ENCODE measurements at regions not wholly inside any gene's neighbourhood (a gene's known extent, or its start where the extent isn't known, plus 50 kb on each side); places are given as distances from the start of the nearest gene placed in this dataset.

GRCh38 chr15:58331913-58332675 is 99.7 kb upstream of the LIPC start:
- peak; percentile 92 for DNase-seq
- no peak for TF ChIP-seq CTCF (IDR thresholded peaks at IDR 0.05)
- H3K27ac ChIP-seq, result peak overlapping the region; percentile 87
- H3K4me3 ChIP-seq, result no peak overlapping the region
- H3K27me3 ChIP-seq, result no peaks in the 10 kb centered on the region
- ATAC-seq, result peak; percentile 94
- no peaks in the 10 kb centered on the region for H3K36me3 ChIP-seq
- no peaks in the 10 kb centered on the region for H3K9me3 ChIP-seq
- intact Hi-C loops (cut with DNase I), result no loop called here
- H3K4me1 ChIP-seq, result peaks cover 34% of the 10 kb centered on the region

- no peak for TF ChIP-seq CTCF (IDR thresholded peaks at IDR 0.05)
- DNase-seq (no peak), ATAC-seq (no peak)
- H3K36me3 ChIP-seq, result no peaks in the 10 kb centered on the region
- no peak overlapping the region for H3K4me3 ChIP-seq
- H3K4me1 ChIP-seq, result peaks cover 34% of the 10 kb centered on the region
- intact Hi-C loops (cut with DNase I), result no loop called here
- H3K27ac ChIP-seq, result peak overlapping the region; percentile 87
- H3K9me3 ChIP-seq, result no peaks in the 10 kb centered on the region
- no peaks in the 10 kb centered on the region for H3K27me3 ChIP-seq
Observed at GRCh38 chr15:58332676-58333400, 99.0 kb upstream of the LIPC start.

GRCh38 chr15:58334803-58335202 is 97.0 kb upstream of the LIPC start:
- Histone ChIP-seq H3K4me1 (peaks cover 34% of the 10 kb centered on the region), H3K4me3 (no peak overlapping the region), H3K36me3 (no peaks in the 10 kb centered on the region), H3K9me3 (no peaks in the 10 kb centered on the region), H3K27ac (no peak overlapping the region), H3K27me3 (no peaks in the 10 kb centered on the region)
- intact Hi-C loops (cut with DNase I), result no loop called here
- no peak for DNase-seq
- ATAC-seq, result no peak
- no peak for TF ChIP-seq CTCF (IDR thresholded peaks at IDR 0.05)

- H3K36me3 ChIP-seq, result no peaks in the 10 kb centered on the region
- H3K9me3 ChIP-seq, result no peaks in the 10 kb centered on the region
- H3K27ac ChIP-seq, result no peak overlapping the region
- no peak overlapping the region for H3K4me3 ChIP-seq
- intact Hi-C loops (cut with DNase I), result no loop called here
- TF ChIP-seq CTCF (IDR thresholded peaks at IDR 0.05), result no peak
- H3K4me1 ChIP-seq, result peaks cover 22% of the 10 kb centered on the region
- no peaks in the 10 kb centered on the region for H3K27me3 ChIP-seq
- no peak for DNase-seq
- ATAC-seq, result no peak
Observed at GRCh38 chr15:58336161-58336560, 95.6 kb upstream of the LIPC start.

GRCh38 chr15:58340176-58340575 is 91.6 kb upstream of the LIPC start:
- no peak for ATAC-seq
- Histone ChIP-seq H3K36me3 (no peaks in the 10 kb centered on the region), H3K4me3 (no peak overlapping the region), H3K27me3 (no peaks in the 10 kb centered on the region), H3K27ac (no peak overlapping the region), H3K9me3 (no peaks in the 10 kb centered on the region), H3K4me1 (no peaks in the 10 kb centered on the region)
- TF ChIP-seq CTCF (IDR thresholded peaks at IDR 0.05), result no peak
- DNase-seq, result no peak
- intact Hi-C loops (cut with DNase I), result no loop called here

Data from upper lobe of right lung (tissue), 1 donor.